ENCODE measurements at regions not wholly inside any gene's neighbourhood (a gene's known extent, or its start where the extent isn't known, plus 50 kb on each side); places are given as distances from the start of the nearest gene placed in this dataset.

- no peak for DNase-seq
Observed at GRCh38 chr20:12305188-12305950, 387.7 kb downstream of the BTBD3 start.

GRCh38 chr20:12306107-12306506 lies 388.4 kb downstream of the BTBD3 start:
- DNase-seq, result no peak

GRCh38 chr20:12311094-12311865 lies 393.6 kb downstream of the BTBD3 start:
- DNase-seq, result no peak

- DNase-seq, result no peak
Observed at GRCh38 chr20:12315652-12316051, 398.0 kb downstream of the BTBD3 start.

- DNase-seq, result no peak
Observed at GRCh38 chr20:12316794-12317193, 399.1 kb downstream of the BTBD3 start.

- no peak for DNase-seq
Observed at GRCh38 chr20:12317433-12317832, 399.7 kb downstream of the BTBD3 start.

- no peak for DNase-seq
Observed at GRCh38 chr20:12318043-12318442, 400.4 kb downstream of the BTBD3 start.

- no peak for DNase-seq
Observed at GRCh38 chr20:12321736-12322135, 404.0 kb downstream of the BTBD3 start.

GRCh38 chr20:12327205-12327604 lies 409.5 kb downstream of the BTBD3 start:
- DNase-seq, result no peak

- DNase-seq, result no peak
Observed at GRCh38 chr20:12331236-12331635, 413.5 kb downstream of the BTBD3 start.

GRCh38 chr20:12337601-12338000 lies 419.9 kb downstream of the BTBD3 start:
- DNase-seq, result no peak

- no peak for DNase-seq
Observed at GRCh38 chr20:12345978-12346377, 428.3 kb downstream of the BTBD3 start.

- no peak for DNase-seq
Observed at GRCh38 chr20:12353842-12354241, 436.1 kb downstream of the BTBD3 start.

- no peak for DNase-seq
Observed at GRCh38 chr20:12354725-12355124, 437.0 kb downstream of the BTBD3 start.

- no peak for DNase-seq
Observed at GRCh38 chr20:12355185-12355584, 437.5 kb downstream of the BTBD3 start.

GRCh38 chr20:12358006-12358654 lies 440.4 kb downstream of the BTBD3 start:
- DNase-seq, result no peak

GRCh38 chr20:12358655-12359009 lies 440.9 kb downstream of the BTBD3 start:
- no peak for DNase-seq

- DNase-seq, result no peak
Observed at GRCh38 chr20:12371990-12372389, 454.3 kb downstream of the BTBD3 start.

- DNase-seq, result no peak
Observed at GRCh38 chr20:12372557-12372956, 454.9 kb downstream of the BTBD3 start.

GRCh38 chr20:12375967-12376366 lies 458.3 kb downstream of the BTBD3 start:
- no peak for DNase-seq

GRCh38 chr20:12383821-12384220 lies 466.1 kb downstream of the BTBD3 start:
- DNase-seq, result no peak

GRCh38 chr20:12386821-12387220 lies 469.1 kb downstream of the BTBD3 start:
- no peak for DNase-seq

GRCh38 chr20:12391099-12391498 lies 473.4 kb downstream of the BTBD3 start:
- no peak for DNase-seq

GRCh38 chr20:12394786-12395185 lies 477.1 kb downstream of the BTBD3 start:
- DNase-seq, result no peak
